ENCODE measurements at regions not wholly inside any gene's neighbourhood (a gene's known extent, or its start where the extent isn't known, plus 50 kb on each side); places are given as distances from the start of the nearest gene placed in this dataset.

GRCh38 chr21:43279578-43279894 is 110.7 kb downstream of the CRYAA start:
- no peaks in the 10 kb centered on the region for H3K9me3 ChIP-seq
- TF ChIP-seq EP300 (IDR thresholded peaks at IDR 0.05), result no peak
- TF ChIP-seq POLR2A (IDR thresholded peaks at IDR 0.05), result no peak
- no peak for TF ChIP-seq CTCF (IDR thresholded peaks at IDR 0.05)
- TF ChIP-seq POLR2AphosphoS5 (IDR thresholded peaks at IDR 0.05), result no peak
- WGBS, result 77% methylated on average over 5 of the region's 11 CpGs
- H3K27ac ChIP-seq, result no peak overlapping the region
- DNase-seq (ENCODE audit: low spot score in 2 of 2), result no peak
- H3K4me1 ChIP-seq, result peaks cover 17% of the 10 kb centered on the region
- H3K36me3 ChIP-seq, result no peaks in the 10 kb centered on the region
- peaks cover 27% of the 10 kb centered on the region for H3K27me3 ChIP-seq
- H3K4me3 ChIP-seq, result no peak overlapping the region

- Histone ChIP-seq H3K27me3 (peaks cover 32% of the 10 kb centered on the region), H3K4me1 (peaks cover 17% of the 10 kb centered on the region), H3K9me3 (no peaks in the 10 kb centered on the region), H3K4me3 (no peak overlapping the region), H3K36me3 (no peaks in the 10 kb centered on the region), H3K27ac (no peak overlapping the region)
- TF ChIP-seq POLR2AphosphoS5 (IDR thresholded peaks at IDR 0.05), result no peak
- TF ChIP-seq CTCF (IDR thresholded peaks at IDR 0.05), result no peak
- no peak for TF ChIP-seq EP300 (IDR thresholded peaks at IDR 0.05)
- TF ChIP-seq POLR2A (IDR thresholded peaks at IDR 0.05), result no peak
- 69% methylated on average over 24 of the region's 32 CpGs for WGBS
- no peak for DNase-seq (ENCODE audit: low spot score in 2 of 2)
These were observed 110.2 kb downstream of the CRYAA start for GRCh38 chr21:43278766-43279577.

GRCh38 chr21:43278359-43278758 is 109.6 kb downstream of the CRYAA start:
- H3K36me3 ChIP-seq, result no peaks in the 10 kb centered on the region
- no peak for DNase-seq (ENCODE audit: low spot score in 2 of 2)
- no peak overlapping the region for H3K4me3 ChIP-seq
- H3K9me3 ChIP-seq, result no peaks in the 10 kb centered on the region
- no peak overlapping the region for H3K27ac ChIP-seq
- H3K27me3 ChIP-seq, result peaks cover 35% of the 10 kb centered on the region
- H3K4me1 ChIP-seq, result peaks cover 17% of the 10 kb centered on the region
- WGBS, result 62% methylated on average over 10 of the region's 12 CpGs
- no peak for TF ChIP-seq POLR2AphosphoS5 (IDR thresholded peaks at IDR 0.05)
- no peak for TF ChIP-seq CTCF (IDR thresholded peaks at IDR 0.05)
- TF ChIP-seq POLR2A (IDR thresholded peaks at IDR 0.05), result no peak
- no peak for TF ChIP-seq EP300 (IDR thresholded peaks at IDR 0.05)

DNA sequence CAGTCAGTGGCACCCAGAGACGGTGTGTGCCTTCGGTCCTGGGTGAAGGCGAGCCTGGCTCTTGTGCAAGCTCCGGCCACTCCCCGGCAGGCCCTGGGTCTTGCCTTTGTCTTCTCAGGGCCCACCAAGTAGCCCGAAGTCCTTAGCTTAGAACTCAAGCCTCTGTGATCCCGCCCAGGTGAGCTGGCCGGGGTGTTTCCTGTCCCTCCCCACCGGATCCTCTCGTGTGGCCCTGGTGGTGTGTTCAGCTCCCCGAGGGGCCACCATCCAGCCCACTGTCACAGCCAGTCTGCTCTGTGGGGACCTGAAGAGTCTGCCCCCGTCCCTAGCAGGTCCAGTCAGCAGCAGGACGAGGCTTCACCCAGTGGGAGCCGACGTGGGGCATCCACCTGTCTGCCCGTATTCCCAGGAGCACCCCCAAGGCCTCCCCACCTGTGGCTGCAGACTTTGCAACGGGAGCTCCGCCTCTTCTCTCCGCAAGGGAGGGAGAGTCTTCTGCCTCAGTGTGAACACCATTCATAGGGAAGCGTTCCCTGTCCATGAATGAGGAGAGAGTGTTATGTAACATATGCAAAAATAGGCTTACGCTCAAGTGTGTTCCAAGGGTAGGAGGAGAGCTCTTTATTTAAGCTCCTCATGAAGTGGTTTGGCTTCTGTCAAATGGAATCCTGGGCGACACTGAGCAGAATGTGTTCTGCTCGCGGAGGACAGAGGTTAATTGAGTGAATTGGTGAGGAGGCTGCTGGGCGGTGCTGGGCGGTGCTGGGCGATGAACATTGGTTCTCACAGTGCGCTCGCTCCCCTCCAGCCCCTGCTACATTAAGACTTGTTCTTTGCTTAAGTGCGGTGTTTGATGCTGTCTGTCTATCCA is 108.9 kb downstream of the CRYAA start:
- WGBS, result 49% methylated on average over 25 of the region's 30 CpGs
- TF ChIP-seq CTCF (IDR thresholded peaks at IDR 0.05), result no peak
- TF ChIP-seq POLR2A (IDR thresholded peaks at IDR 0.05), result no peak
- H3K27me3 ChIP-seq, result peaks cover 37% of the 10 kb centered on the region
- H3K9me3 ChIP-seq, result no peaks in the 10 kb centered on the region
- H3K4me1 ChIP-seq, result peaks cover 17% of the 10 kb centered on the region
- no peaks in the 10 kb centered on the region for H3K36me3 ChIP-seq
- no peak overlapping the region for H3K27ac ChIP-seq
- no peak overlapping the region for H3K4me3 ChIP-seq
- DNase-seq (ENCODE audit: low spot score in 2 of 2), result no peak

DNA sequence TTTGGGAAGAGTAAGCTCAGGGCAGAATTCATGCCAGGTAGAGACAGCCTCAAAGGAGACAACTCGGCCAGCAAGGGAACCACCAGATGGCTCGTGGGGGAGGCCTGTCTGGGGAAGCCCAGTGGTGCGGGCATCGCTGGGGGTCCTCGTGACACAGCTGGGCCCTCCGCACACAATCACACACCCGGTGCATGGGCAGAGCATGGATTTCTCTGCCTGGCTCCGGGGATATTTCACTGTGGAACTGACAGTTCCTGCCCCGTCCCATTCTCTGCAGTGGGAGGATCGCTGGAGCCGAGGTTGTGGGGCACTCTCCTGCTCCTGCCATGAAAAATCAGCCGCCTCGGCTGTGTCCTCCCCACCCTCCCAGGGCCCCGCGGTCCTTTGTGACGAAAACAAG is 108.0 kb downstream of the CRYAA start:
- Histone ChIP-seq H3K36me3 (no peaks in the 10 kb centered on the region), H3K4me1 (peaks cover 17% of the 10 kb centered on the region), H3K27ac (no peak overlapping the region), H3K9me3 (no peaks in the 10 kb centered on the region), H3K4me3 (no peak overlapping the region), H3K27me3 (peaks cover 41% of the 10 kb centered on the region)
- DNase-seq (ENCODE audit: low spot score in 2 of 2), result no peak
- WGBS, result 75% methylated on average over 13 of the region's 16 CpGs
- TF ChIP-seq EP300 (IDR thresholded peaks at IDR 0.05), result no peak
- TF ChIP-seq POLR2AphosphoS5 (IDR thresholded peaks at IDR 0.05), result no peak
- no peak for TF ChIP-seq CTCF (IDR thresholded peaks at IDR 0.05)
- TF ChIP-seq POLR2A (IDR thresholded peaks at IDR 0.05), result no peak
